IMR-90 (cell line): ENCODE measurements at regions not wholly inside any gene's neighbourhood (a gene's known extent, or its start where the extent isn't known, plus 50 kb on each side); places are given as distances from the start of the nearest gene placed in this dataset.

Experiments used
- ATAC-seq: fragments of 200-7000 bp; cut with Tn5 transposase; 2 replicates; pipeline ENCODE4 v1.9.1; 2020; ENCODE audit warnings: low read depth, mild to moderate bottlenecking, moderate library complexity
- BruUV-seq: library from RNA; stranded (reverse); fragments of 400-500 nt; replicated peaks from 2 replicates; lab custom pipeline; 2021; lab: Mats Ljungman, UMichigan
- CTCF ChIA-PET: fragments of 300-600 bp; formaldehyde crosslinking; extraction: SDS; loops from one replicate; lab custom pipeline; 2021; ENCODE audit warnings: antibody characterized with exemption; lab: Yijun Ruan, JAX
- POLR2A ChIA-PET: fragments of 300-600 bp; sonication (Branson Sonifier 250); formaldehyde crosslinking; loops from one replicate; lab custom pipeline; 2022; ENCODE audit warnings: antibody characterized with exemption; ENCODE audit not compliant: unreplicated experiment; lab: Charles Lee
- DNase-seq: peaks from one replicate; pipeline ENCODE4 v3.0.0; 2013
- H2AFZ ChIP-seq: replicated peaks from 2 replicates; pipeline ENCODE3; 2013; ENCODE audit warnings: low read length, mild to moderate bottlenecking; ENCODE audit not compliant: poor library complexity
- H2AK5ac ChIP-seq: 2 replicates; pipeline ENCODE4 v1.6.1; 2013; ENCODE audit warnings: low read depth, low read length, inconsistent platforms
- H2AK9ac ChIP-seq: replicated peaks from 2 replicates; pipeline ENCODE3; 2013; ENCODE audit warnings: mild to moderate bottlenecking, low read depth, low read length, moderate library complexity; ENCODE audit not compliant: poor library complexity
- H2BK120ac ChIP-seq: 2 replicates; pipeline ENCODE4 v1.6.1; 2013; ENCODE audit warnings: low read depth, low read length, inconsistent platforms
- H2BK15ac ChIP-seq: 3 replicates; pipeline ENCODE4 v1.6.1; 2013; ENCODE audit warnings: low read depth, low read length, inconsistent platforms
- H2BK20ac ChIP-seq: 2 replicates; pipeline ENCODE4 v1.6.1; 2013; ENCODE audit warnings: low read depth, mild to moderate bottlenecking, inconsistent platforms, low read length, moderate library complexity
- H2BK5ac ChIP-seq: 2 replicates; pipeline ENCODE4 v1.6.1; 2013; ENCODE audit warnings: mild to moderate bottlenecking, low read depth, low read length, inconsistent platforms; ENCODE audit not compliant: poor library complexity, severe bottlenecking
- H3K14ac ChIP-seq: replicated peaks from 2 replicates; pipeline ENCODE4 v1.6.1; 2013; ENCODE audit warnings: low read depth, low read length, inconsistent platforms
- H3K18ac ChIP-seq: 2 replicates; pipeline ENCODE4 v1.6.1; 2013; ENCODE audit warnings: low read depth, low read length, control low read depth
- H3K23ac ChIP-seq: 2 replicates; pipeline ENCODE4 v1.6.1; 2013; ENCODE audit warnings: low read depth, low read length, inconsistent platforms
- H3K27ac ChIP-seq: 2 replicates; pipeline ENCODE4 v1.5.1; 2013; ENCODE audit warnings: mild to moderate bottlenecking, control low read depth, low read length; ENCODE audit not compliant: insufficient read depth
- H3K27me3 ChIP-seq: 2 replicates; pipeline ENCODE4 v1.6.1; 2013; ENCODE audit warnings: low read length; ENCODE audit not compliant: control insufficient read depth, insufficient read depth
- H3K36me3 ChIP-seq: 2 replicates; pipeline ENCODE4 v1.6.1; 2013; ENCODE audit warnings: low read length, mixed read lengths; ENCODE audit not compliant: control insufficient read depth, insufficient read depth
- H3K4ac ChIP-seq: 2 replicates; pipeline ENCODE4 v1.6.1; 2013; ENCODE audit warnings: low read depth, low read length, inconsistent platforms
- H3K4me1 ChIP-seq: 2 replicates; pipeline ENCODE4 v1.6.1; 2013; ENCODE audit warnings: low read length, mixed read lengths; ENCODE audit not compliant: control insufficient read depth, insufficient read depth
- H3K4me2 ChIP-seq: 2 replicates; pipeline ENCODE4 v1.6.1; 2013; ENCODE audit warnings: low read depth, mild to moderate bottlenecking, control low read depth, low read length, moderate library complexity
- H3K4me3 ChIP-seq: 2 replicates; pipeline ENCODE4 v1.5.1; 2013; ENCODE audit warnings: low read depth, mild to moderate bottlenecking, control low read depth, low read length, moderate library complexity; ENCODE audit not compliant: insufficient read depth
- H3K56ac ChIP-seq: 2 replicates; pipeline ENCODE4 v1.6.1; 2013; ENCODE audit warnings: low read length, inconsistent platforms; ENCODE audit not compliant: insufficient read depth; ENCODE audit errors: extremely low read depth
- H3K79me1 ChIP-seq, 2 experiments: 2 replicates each; pipeline ENCODE4 v1.6.1; 2013; ENCODE audit warnings: low read length in 2 of 2, inconsistent platforms in 1 of 2, low read depth in 1 of 2
- H3K9ac ChIP-seq: 2 replicates; pipeline ENCODE4 v1.6.1; 2013; ENCODE audit warnings: low read depth, low read length, control low read depth
- H3K9me1 ChIP-seq: 2 replicates; pipeline ENCODE4 v1.6.1; 2013; ENCODE audit warnings: low read length, inconsistent platforms; ENCODE audit not compliant: insufficient read depth
- H3K9me3 ChIP-seq: 2 replicates; pipeline ENCODE4 v1.6.1; 2013; ENCODE audit warnings: low read length; ENCODE audit not compliant: control insufficient read depth, insufficient read depth
- H4K20me1 ChIP-seq: 2 replicates; pipeline ENCODE4 v1.6.1; 2013; ENCODE audit warnings: low read length, inconsistent platforms; ENCODE audit not compliant: insufficient read depth
- H4K5ac ChIP-seq: 2 replicates; pipeline ENCODE4 v1.6.1; 2013; ENCODE audit warnings: mild to moderate bottlenecking, low read depth, low read length, control low read depth
- H4K8ac ChIP-seq, 2 experiments: 2 replicates each; pipeline ENCODE4 v1.6.1; 2013; ENCODE audit warnings: low read depth in 2 of 2, low read length in 2 of 2, control low read depth in 1 of 2, inconsistent platforms in 1 of 2
- H4K91ac ChIP-seq: 2 replicates; pipeline ENCODE4 v1.6.1; 2013; ENCODE audit warnings: low read depth, low read length, inconsistent platforms; ENCODE audit not compliant: insufficient read depth
- BHLHE40 ChIP-seq: fragments of 150-350 bp; IDR thresholded peaks from 2 replicates; pipeline ENCODE4 v1.6.1; 2016; ENCODE audit warnings: mild to moderate bottlenecking, low read depth, low read length
- CEBPB ChIP-seq: IDR thresholded peaks from 2 replicates; pipeline ENCODE4 v1.6.1; 2012; ENCODE audit warnings: low read depth, low read length, improper control_type of control experiment
- CHD1 ChIP-seq: IDR thresholded peaks from 2 replicates; pipeline ENCODE4 v1.6.1; 2012; ENCODE audit warnings: low read depth, low read length, improper control_type of control experiment
- CTCF ChIP-seq: conservative IDR thresholded peaks from 2 replicates; pipeline ENCODE4 v1.5.1; 2012; ENCODE audit warnings: mild to moderate bottlenecking, low read depth, low read length, improper control_type of control experiment
- ELK1 ChIP-seq: fragments of 150-350 bp; IDR thresholded peaks from 2 replicates; pipeline ENCODE4 v1.6.1; 2016; ENCODE audit warnings: low read depth, mild to moderate bottlenecking, low read length, moderate library complexity, borderline replicate concordance
- FOS ChIP-seq: fragments of 150-350 bp; IDR thresholded peaks from 2 replicates; pipeline ENCODE4 v1.6.1; 2016; ENCODE audit warnings: low read depth, low read length
- MAFK ChIP-seq: IDR thresholded peaks from 2 replicates; pipeline ENCODE4 v1.6.1; 2012; ENCODE audit warnings: low read depth, low read length, improper control_type of control experiment
- MAZ ChIP-seq: IDR thresholded peaks from 2 replicates; pipeline ENCODE4 v1.6.1; 2012; ENCODE audit warnings: low read depth, mild to moderate bottlenecking, low read length, improper control_type of control experiment, moderate library complexity, borderline replicate concordance
- MXI1 ChIP-seq: IDR thresholded peaks from 2 replicates; pipeline ENCODE4 v1.6.1; 2012; ENCODE audit warnings: low read depth, mild to moderate bottlenecking, low read length, moderate library complexity, borderline replicate concordance
- POLR2A ChIP-seq: IDR thresholded peaks from 2 replicates; pipeline ENCODE4 v1.6.1; 2012; ENCODE audit warnings: mild to moderate bottlenecking, low read depth, low read length
- RAD21 ChIP-seq: IDR thresholded peaks from 2 replicates; pipeline ENCODE4 v1.6.1; 2012; ENCODE audit warnings: low read length, improper control_type of control experiment
- RCOR1 ChIP-seq: IDR thresholded peaks from 2 replicates; pipeline ENCODE4 v1.6.1; 2012; ENCODE audit warnings: mild to moderate bottlenecking, low read length, improper control_type of control experiment; ENCODE audit not compliant: insufficient replicate concordance
- RFX5 ChIP-seq: IDR thresholded peaks from 2 replicates; pipeline ENCODE4 v1.8.0; 2012; ENCODE audit warnings: low read depth, mild to moderate bottlenecking, low read length, moderate library complexity
- SMC3 ChIP-seq: fragments of 150-350 bp; IDR thresholded peaks from 2 replicates; pipeline ENCODE4 v1.6.1; 2016; ENCODE audit warnings: low read depth, mild to moderate bottlenecking, antibody characterized with exemption, low read length, moderate library complexity
- USF2 ChIP-seq: fragments of 150-350 bp; IDR thresholded peaks from 2 replicates; pipeline ENCODE4 v1.6.1; 2017; ENCODE audit warnings: mild to moderate bottlenecking, antibody characterized with exemption, low read length, low read depth
- whole genome bisulfite sequencing, 2 experiments: methylation state at CpG; one replicate each; pipeline versions ENCODE4 v1.1.5 to v1.1.7; 2013; ENCODE audit warnings: missing lambda C conversion rate in 2 of 2; ENCODE audit not compliant: insufficient read length in 1 of 2; ENCODE audit errors: extremely low coverage in 2 of 2; 5-methylcytosine and 5-hydroxymethylcytosine counted together
- dilution Hi-C: fragments of 300-500 bp; cut with HindIII; formaldehyde crosslinking; loops from one replicate; pipeline ENCODE4 v1.14.3; 2018; ENCODE audit warnings: low sequenced_read_pairs; ENCODE audit not compliant: unreplicated experiment
- in situ Hi-C: fragments of 300-500 bp; cut with MboI; formaldehyde crosslinking; loops from 3 replicates; pipeline ENCODE4 v1.14.3; 2019; ENCODE audit warnings: low sequenced_read_pairs, inconsistent platforms, mixed read lengths
- intact Hi-C: fragments of 100-400 bp; cut with micrococcal nuclease; formaldehyde crosslinking; loops from 2 replicates; pipeline ENCODE4 v1.10.0; 2022

GRCh38 chr4:170272959-170273358 lies 183.2 kb upstream of the AADAT start:
- Histone ChIP-seq H2AFZ (no peak overlapping the region), H2BK15ac (no peak overlapping the region), H3K9ac (no peak overlapping the region), H4K5ac (no peak overlapping the region), H2BK5ac (no peak overlapping the region), H4K91ac (no peak overlapping the region), H3K14ac (no peak overlapping the region), H2BK20ac (no peak overlapping the region), H3K9me3 (peaks cover 3% of the 10 kb centered on the region; the same call in 1 of the 2 replicates), H2AK5ac (no peak overlapping the region), H3K27me3 (no peaks in the 10 kb centered on the region), H4K8ac (no peak overlapping the region), H3K4ac (no peak overlapping the region), H3K4me1 (no peaks in the 10 kb centered on the region), H3K27ac (no peak overlapping the region), H3K36me3 (no peaks in the 10 kb centered on the region), H3K56ac (no peak overlapping the region), H3K79me1 (no peaks in the 10 kb centered on the region), H3K4me2 (no peak overlapping the region), H2BK120ac (no peak overlapping the region), H3K4me3 (no peak overlapping the region), H2AK9ac (no peak overlapping the region), H3K18ac (no peak overlapping the region), H3K9me1 (no peaks in the 10 kb centered on the region), H4K20me1 (no peaks in the 10 kb centered on the region), H3K23ac (no peak overlapping the region)
- BruUV-seq = no TSS peak
- ATAC-seq (no peak), DNase-seq (no peak)
- no CpG with 5 or more reads among the region's 4 CpGs for WGBS, 2 experiments
- in situ Hi-C loops = no loop called here
- POLR2A ChIA-PET = no interaction called here
- intact Hi-C loops = no loop called here
- CTCF ChIA-PET = no interaction called here
- dilution Hi-C loops = no loop called here
- TF ChIP-seq SMC3 = no peak
- TF ChIP-seq RFX5 = no peak
- TF ChIP-seq MAFK = no peak
- TF ChIP-seq USF2 = no peak
- no peak for TF ChIP-seq RCOR1
- TF ChIP-seq CHD1 = no peak
- no peak for TF ChIP-seq CTCF
- TF ChIP-seq RAD21 = no peak
- no peak for TF ChIP-seq CEBPB
- TF ChIP-seq ELK1 = no peak
- no peak for TF ChIP-seq BHLHE40
- TF ChIP-seq FOS = no peak
- TF ChIP-seq MXI1 = no peak
- TF ChIP-seq MAZ = no peak
- no peak for TF ChIP-seq POLR2A
